H1 (cell line): ENCODE measurements at regions not wholly inside any gene's neighbourhood (a gene's known extent, or its start where the extent isn't known, plus 50 kb on each side); places are given as distances from the start of the nearest gene placed in this dataset.

ENCODE experiments used
- CTCF ChIA-PET: fragments of 300-600 bp; sonication (Branson Sonifier 250); formaldehyde crosslinking; loops from one replicate; lab custom pipeline; 2021; ENCODE audit not compliant: partially characterized antibody; lab: Charles Lee
- POLR2A ChIA-PET: fragments of 300-600 bp; sonication (Branson Sonifier 250); formaldehyde crosslinking; loops from one replicate; lab custom pipeline; 2021; ENCODE audit warnings: inconsistent platforms; ENCODE audit not compliant: partially characterized antibody; lab: Charles Lee
- DNase-seq, 2 experiments: peaks; one replicate each; pipeline versions ENCODE4 v3.0.0 to v3.0.0-alpha.2; 2010 to 2022; ENCODE audit warnings: low spot score in 2 of 2, low read depth in 1 of 2, mixed read lengths in 1 of 2
- FAIRE-seq: peaks from 2 replicates; lab custom pipeline; 2011; peaks lifted over from hg19 to GRCh38; lab: Jason Lieb, UNC
- H2AFZ ChIP-seq: 2 replicates; pipeline ENCODE4 v1.8.1; 2012; ENCODE audit warnings: low read length, inconsistent platforms
- H2AK5ac ChIP-seq: 2 replicates; pipeline ENCODE4 v1.6.1; 2013; ENCODE audit warnings: low read depth, low read length
- H2BK120ac ChIP-seq: replicated peaks from 2 replicates; pipeline ENCODE3; 2013; ENCODE audit warnings: low read depth, low read length, inconsistent platforms
- H2BK12ac ChIP-seq: 2 replicates; pipeline ENCODE4 v1.6.1; 2013; ENCODE audit warnings: low read depth, low read length
- H2BK15ac ChIP-seq: 2 replicates; pipeline ENCODE4 v1.6.1; 2013; ENCODE audit warnings: low read length
- H2BK20ac ChIP-seq: 2 replicates; pipeline ENCODE4 v1.6.1; 2013; ENCODE audit warnings: low read length
- H2BK5ac ChIP-seq: 2 replicates; pipeline ENCODE4 v1.6.1; 2013; ENCODE audit warnings: low read depth, low read length
- H3K14ac ChIP-seq: 2 replicates; pipeline ENCODE4 v1.6.1; 2013; ENCODE audit warnings: inconsistent platforms; ENCODE audit not compliant: insufficient read length
- H3K18ac ChIP-seq: 2 replicates; pipeline ENCODE4 v1.6.1; 2013; ENCODE audit warnings: low read length; ENCODE audit errors: extremely low read depth
- H3K23ac ChIP-seq: 2 replicates; pipeline ENCODE4 v1.6.1; 2013; ENCODE audit warnings: inconsistent platforms; ENCODE audit not compliant: insufficient read length
- H3K23me2 ChIP-seq: 2 replicates; pipeline ENCODE4 v1.6.1; 2013; ENCODE audit warnings: low read depth, low read length
- H3K27ac ChIP-seq: 2 replicates; pipeline ENCODE4 v1.6.1; 2011; ENCODE audit warnings: low read depth, low read length, inconsistent platforms
- H3K27me3 ChIP-seq, 4 experiments: replicated peaks in 1 of 4; 1 replicate in 1 of 4; 2 replicates in 3 of 4; pipeline versions ENCODE4 v1.6.1 to v1.8.1; 2011 to 2013; ENCODE audit warnings: low read length in 3 of 4, mild to moderate bottlenecking in 3 of 4, inconsistent platforms in 2 of 4, mixed read lengths in 2 of 4, moderate library complexity in 1 of 4; ENCODE audit not compliant: control insufficient read depth in 3 of 4, insufficient read depth in 3 of 4; ENCODE audit errors: extremely low read depth in 1 of 4
- H3K36me3 ChIP-seq, 4 experiments: 2 replicates each; pipeline versions ENCODE4 v1.6.1 to v1.8.1; 2011 to 2013; ENCODE audit warnings: mild to moderate bottlenecking in 4 of 4, low read length in 3 of 4, moderate library complexity in 2 of 4, control low read depth in 1 of 4, inconsistent platforms in 1 of 4; ENCODE audit not compliant: insufficient read depth in 4 of 4, control insufficient read depth in 2 of 4
- H3K4ac ChIP-seq: replicated peaks from 2 replicates; pipeline ENCODE3; 2013; ENCODE audit warnings: low read length, low read depth, mixed read lengths, inconsistent platforms; ENCODE audit not compliant: insufficient read length
- H3K4me1 ChIP-seq, 4 experiments: replicated peaks in 1 of 4; 1 replicate in 1 of 4; 2 replicates in 3 of 4; pipeline versions ENCODE4 v1.6.1 to v1.8.1; 2011 to 2013; ENCODE audit warnings: low read length in 3 of 4, inconsistent platforms in 2 of 4, mixed read lengths in 1 of 4; ENCODE audit not compliant: insufficient read depth in 4 of 4, control insufficient read depth in 3 of 4
- H3K4me2 ChIP-seq, 2 experiments: 2 replicates each; pipeline versions ENCODE4 v1.6.1 to v1.8.1; 2011 to 2013; ENCODE audit warnings: low read depth in 2 of 2, low read length in 2 of 2, control low read depth in 1 of 2, inconsistent platforms in 1 of 2, mild to moderate bottlenecking in 1 of 2; ENCODE audit not compliant: insufficient read depth in 1 of 2
- H3K4me3 ChIP-seq, 4 experiments: fragments of 200-600, 300-600 bp in 1 of 4; sonication (generic), shearing (Covaris generic), sonication (Bioruptor Twin) in 1 of 4; 2 replicates each; pipeline versions ENCODE4 v1.5.1 to v1.8.1; 2011 to 2016; ENCODE audit warnings: low read length in 4 of 4, low read depth in 3 of 4, control low read depth in 2 of 4, inconsistent platforms in 2 of 4, mild to moderate bottlenecking in 2 of 4, mixed read lengths in 1 of 4, moderate library complexity in 1 of 4; ENCODE audit not compliant: insufficient read depth in 2 of 4; ENCODE audit errors: extremely low read depth in 1 of 4
- H3K56ac ChIP-seq: replicated peaks from 2 replicates; pipeline ENCODE3; 2013; ENCODE audit warnings: low read depth, mild to moderate bottlenecking, mixed read lengths, low read length, inconsistent platforms; ENCODE audit not compliant: insufficient read length
- H3K79me1 ChIP-seq: 2 replicates; pipeline ENCODE4 v1.6.1; 2013; ENCODE audit warnings: low read depth, low read length, control low read depth
- H3K79me2 ChIP-seq, 2 experiments: 2 replicates each; pipeline versions ENCODE4 v1.6.1 to v1.8.1; 2012 to 2013; ENCODE audit warnings: low read length in 2 of 2, mild to moderate bottlenecking in 2 of 2, inconsistent platforms in 1 of 2; ENCODE audit not compliant: insufficient read depth in 2 of 2, control insufficient read depth in 1 of 2
- H3K9ac ChIP-seq, 4 experiments: replicated peaks in 1 of 4; 1 replicate in 1 of 4; 2 replicates in 3 of 4; pipeline versions ENCODE4 v1.6.1 to v1.8.1; 2011 to 2013; ENCODE audit warnings: low read depth in 3 of 4, low read length in 3 of 4, control low read depth in 2 of 4, mild to moderate bottlenecking in 2 of 4, moderate library complexity in 2 of 4, inconsistent platforms in 1 of 4; ENCODE audit errors: extremely low read depth in 1 of 4
- H3K9me3 ChIP-seq, 2 experiments: 2 replicates each; pipeline versions ENCODE4 v1.6.1 to v1.8.1; 2012 to 2013; ENCODE audit warnings: mild to moderate bottlenecking in 2 of 2, moderate library complexity in 2 of 2, control low read depth in 1 of 2, inconsistent platforms in 1 of 2, low read depth in 1 of 2, low read length in 1 of 2, mixed read lengths in 1 of 2; ENCODE audit not compliant: insufficient read depth in 2 of 2
- H4K20me1 ChIP-seq, 2 experiments: replicated peaks in 1 of 2; 2 replicates each; pipeline versions ENCODE3 to v1.8.1; 2011 to 2013; ENCODE audit warnings: inconsistent platforms in 2 of 2, low read length in 2 of 2, mild to moderate bottlenecking in 1 of 2; ENCODE audit not compliant: insufficient read depth in 2 of 2, control insufficient read depth in 1 of 2
- H4K5ac ChIP-seq: 2 replicates; pipeline ENCODE4 v1.6.1; 2013; ENCODE audit warnings: low read length, low read depth, mixed read lengths, inconsistent platforms; ENCODE audit not compliant: insufficient read length
- H4K8ac ChIP-seq: 2 replicates; pipeline ENCODE4 v1.8.0; 2013; ENCODE audit warnings: mild to moderate bottlenecking, moderate library complexity, low read length, inconsistent platforms; ENCODE audit not compliant: insufficient read depth; ENCODE audit errors: extremely low read depth
- H4K91ac ChIP-seq: replicated peaks from 2 replicates; pipeline ENCODE3; 2013; ENCODE audit warnings: low read length, mixed read lengths, inconsistent platforms; ENCODE audit not compliant: insufficient read length
- PHF8 ChIP-seq: fragments of 200-600 bp; sonication (generic); conservative IDR thresholded peaks from 2 replicates; pipeline ENCODE4 v1.7.1; 2012; ENCODE audit warnings: low read depth, mild to moderate bottlenecking, inconsistent platforms, low read length, moderate library complexity
- RAD21 ChIP-seq, 2 experiments: IDR thresholded peaks in 1 of 2; conservative IDR thresholded peaks in 1 of 2; 2 replicates each; pipeline ENCODE4 v1.6.1; 2011; ENCODE audit warnings: low read depth in 2 of 2, low read length in 2 of 2, improper control_type of control experiment in 1 of 2, inconsistent platforms in 1 of 2, mild to moderate bottlenecking in 1 of 2, moderate library complexity in 1 of 2
- WGBS, 2 experiments: shearing (Covaris generic) in 1 of 2; methylation state at CpG; one replicate each; pipeline versions ENCODE4 v1.1.6 to v1.1.7; 2013 to 2015; ENCODE audit warnings: low lambda C conversion rate in 2 of 2, mixed read lengths in 2 of 2, inconsistent platforms in 1 of 2, low coverage in 1 of 2, missing lambda C conversion rate in 1 of 2; ENCODE audit not compliant: insufficient replicate concordance in 2 of 2, insufficient coverage in 1 of 2, insufficient read length in 1 of 2; ENCODE audit errors: extremely low coverage in 1 of 2, missing lambda C conversion rate in 1 of 2; 5-methylcytosine and 5-hydroxymethylcytosine counted together

DNA sequence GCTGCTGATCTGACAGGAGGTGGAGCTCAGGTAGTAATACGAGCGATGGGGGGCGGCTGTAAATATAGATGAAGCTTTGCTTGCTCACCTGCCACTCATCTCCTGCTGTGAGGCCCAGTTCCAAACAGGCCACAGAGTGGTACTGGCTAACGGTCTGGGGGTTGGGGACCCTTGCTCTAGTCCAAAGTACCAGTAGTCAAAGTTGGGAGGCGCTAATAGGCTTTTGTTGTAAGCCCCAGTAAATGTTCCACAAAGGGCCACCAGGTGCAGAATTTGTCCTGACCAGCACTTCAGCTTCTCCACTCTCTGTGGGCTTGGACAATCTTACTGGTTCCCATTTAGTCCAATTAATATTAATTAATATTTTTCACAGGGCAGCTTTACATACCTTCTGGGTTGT lies 206.6 kb downstream of the ACTR3B start:
- Histone ChIP-seq H4K8ac (no peak overlapping the region), H3K4ac (no peak overlapping the region), H3K27me3 (peaks cover 0 to 1% (median 0%) of the 10 kb centered on the region in 4 experiments; a peak in 1 of 7 replicates), H3K9me3 (peaks cover 14 to 19% of the 10 kb centered on the region in 2 experiments), H3K4me3 (no peak overlapping the region), H3K23ac (no peak overlapping the region), H4K5ac (no peak overlapping the region), H3K56ac (no peak overlapping the region), H3K4me2 (no peak overlapping the region), H2BK120ac (no peak overlapping the region), H2AFZ (no peak overlapping the region), H2BK12ac (peak overlapping the region; percentile 62; the same call in 1 of the 2 replicates), H3K36me3 (peaks cover 0 to 13% (median 5%) of the 10 kb centered on the region in 4 experiments; a peak in 2 of 8 replicates), H4K20me1 (no peaks in the 10 kb centered on the region), H4K91ac (no peak overlapping the region), H3K23me2 (no peaks in the 10 kb centered on the region), H3K9ac (no peak overlapping the region), H3K4me1 (peaks cover 2 to 20% (median 11%) of the 10 kb centered on the region in 4 experiments; a peak in 6 of 7 replicates), H2AK5ac (no peak overlapping the region), H3K14ac (no peak overlapping the region), H2BK20ac (no peak overlapping the region), H3K18ac (no peak overlapping the region), H3K79me2 (no peaks in the 10 kb centered on the region), H2BK15ac (0 out of 2 replicates have a peak overlapping the region, but pooled peaks have one; percentile 31), H3K27ac (no peak overlapping the region), H3K79me1 (no peaks in the 10 kb centered on the region), H2BK5ac (no peak overlapping the region)
- ChIA-PET CTCF (interaction anchor here (2.2 kb wide), 1 partner anchor 9 kb away, joined by 5 read pairs; no protein-coding TSS in a partner anchor), POLR2A (interaction anchor here (0.5 kb wide), 1 partner anchor 37 kb away, joined by 3 read pairs; no protein-coding TSS in a partner anchor)
- TF ChIP-seq PHF8 (no peak), RAD21 (IDR thresholded peaks at IDR 0.05 in 1 of 2, conservative IDR thresholded peaks at IDR 0.05 in 1 of 2; ENCODE audit: low read depth in 2 of 2, low read length in 2 of 2) (0 out of 4 replicates have a peak, but pooled peaks of 1 of the 2 experiments have one; percentile 6)
- WGBS, 2 experiments, result 72% methylated on average over 5 of the region's 5 CpGs; no CpG with 5 or more reads in 1 of the 2 experiments
- FAIRE-seq (no peak), DNase-seq (no peak)
